GM19455 (cell line): ENCODE measurements at regions not wholly inside any gene's neighbourhood (a gene's known extent, or its start where the extent isn't known, plus 50 kb on each side); places are given as distances from the start of the nearest gene placed in this dataset.
A peak's percentile ranks its signal among the peaks of the same experiment; 100 is the strongest.

Experiments
- ATAC-seq: cut with Tn5 transposase; IDR thresholded peaks from one replicate; pipeline ENCODE4 v1.9.1; 2021; ENCODE audit not compliant: unreplicated experiment

- ATAC-seq = peak; percentile 93
These were observed 82.3 kb upstream of the CD99 start for GRCh38 chrX:2608638-2609430.

DNA sequence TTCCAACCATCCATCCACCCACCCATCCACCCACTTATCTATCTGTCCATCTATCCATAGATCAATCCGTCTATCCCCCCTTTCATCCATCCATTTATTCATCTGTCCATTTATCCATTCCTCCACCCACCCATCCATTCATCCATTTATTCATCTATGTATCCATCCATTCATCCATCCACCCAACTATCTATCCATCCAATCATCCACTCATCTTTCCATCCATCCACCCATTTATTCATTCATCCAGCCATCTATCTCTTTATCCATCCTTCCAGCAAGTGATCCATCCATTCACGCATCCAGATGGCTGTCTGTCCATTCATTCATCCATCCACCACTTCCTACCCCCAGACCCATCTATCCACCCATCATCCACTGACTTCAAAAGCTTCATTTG is 84.0 kb upstream of the CD99 start:
- ATAC-seq = no peak

- no peak for ATAC-seq
These were observed 90.5 kb upstream of the CD99 start for GRCh38 chrX:2600564-2600963.

DNA sequence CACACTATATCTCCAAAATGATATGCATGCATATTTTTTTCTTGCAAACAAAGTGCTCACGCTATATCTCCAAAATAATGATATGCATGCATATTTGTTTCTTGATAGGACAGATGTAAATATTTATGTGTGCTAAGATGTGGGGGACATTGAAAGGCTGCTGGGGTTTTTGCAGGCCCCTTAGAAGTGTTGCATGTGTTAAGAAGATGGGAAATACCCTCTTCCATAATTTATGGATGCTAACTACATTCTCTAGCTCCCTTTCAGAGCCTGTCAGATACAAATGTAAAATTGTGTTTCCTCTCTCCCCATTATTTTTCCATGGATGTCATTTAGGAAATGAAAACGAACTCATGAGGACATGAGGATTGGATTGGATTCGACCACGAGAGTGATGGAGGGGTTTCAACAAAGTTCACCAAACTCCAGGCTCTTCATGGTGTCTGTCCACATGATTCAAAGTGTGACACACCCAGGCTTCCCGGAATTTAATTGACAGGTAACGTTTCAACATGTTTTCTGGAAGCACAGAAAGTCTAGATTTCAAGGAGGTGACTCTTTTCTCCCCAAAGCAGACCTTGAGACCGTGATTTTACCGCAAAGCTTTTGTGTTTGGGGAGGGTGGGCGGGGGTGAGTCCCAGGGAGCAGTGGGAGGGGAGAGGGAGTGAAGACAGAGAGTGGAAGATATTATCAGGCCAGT is 94.4 kb upstream of the CD99 start:
- no peak for ATAC-seq

DNA sequence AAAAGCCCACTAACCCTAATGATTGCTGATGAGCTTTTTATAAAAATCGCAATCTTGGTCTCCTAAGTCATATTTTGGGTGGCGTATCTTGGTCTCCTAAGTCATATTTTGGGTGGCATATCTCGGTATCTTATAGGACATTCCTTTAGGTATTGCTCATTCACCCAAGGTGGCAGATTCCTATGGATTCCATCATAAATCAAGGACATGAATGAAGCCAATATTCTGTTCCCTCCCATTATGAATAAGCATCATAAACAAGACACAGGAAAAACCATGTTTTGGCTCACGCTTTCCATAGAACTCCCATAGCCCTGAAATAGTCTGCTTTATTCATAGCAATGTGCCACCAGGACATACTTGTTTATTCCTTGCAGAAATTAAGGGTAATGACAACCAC is 95.0 kb upstream of the CD99 start:
- ATAC-seq = no peak

DNA sequence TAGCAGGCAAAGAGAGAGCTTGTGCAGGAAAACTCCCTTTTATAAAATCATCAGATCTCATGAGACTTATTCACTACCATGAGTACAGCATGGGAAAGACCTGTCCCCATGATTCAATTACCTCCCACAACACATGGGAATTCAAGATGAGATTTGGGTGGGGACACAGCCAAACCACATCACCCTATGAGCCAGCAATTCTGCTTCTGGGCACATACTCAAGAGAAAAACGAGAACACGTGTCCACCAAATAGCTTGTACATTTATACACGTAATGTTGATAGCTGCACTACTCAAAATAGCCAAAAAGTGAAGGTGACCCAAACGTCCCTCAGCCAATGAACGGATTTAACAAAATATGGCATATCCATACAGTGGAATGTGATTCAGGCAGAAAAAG is 94.5 kb upstream of the DHRSX start:
- no peak for ATAC-seq

DNA sequence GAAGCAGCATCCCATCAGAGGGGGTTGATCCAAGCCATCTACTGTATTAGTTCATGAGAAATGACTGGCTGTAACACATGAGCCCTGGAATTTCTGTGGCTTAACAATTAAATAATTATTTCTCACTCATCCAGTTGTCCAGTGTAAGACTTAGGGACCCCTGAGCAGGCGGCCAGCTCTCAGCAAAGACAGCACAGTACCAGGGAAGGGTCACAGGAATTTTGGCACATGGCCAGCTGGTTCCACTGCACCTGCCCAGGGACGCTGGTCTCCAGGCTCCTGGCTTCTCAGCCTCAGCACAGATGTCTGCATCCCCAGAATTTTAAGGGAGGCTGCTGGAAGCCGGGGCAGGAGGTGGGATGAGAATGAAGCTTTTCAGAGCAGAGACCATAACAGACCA is 93.7 kb upstream of the DHRSX start:
- no peak for ATAC-seq

DNA sequence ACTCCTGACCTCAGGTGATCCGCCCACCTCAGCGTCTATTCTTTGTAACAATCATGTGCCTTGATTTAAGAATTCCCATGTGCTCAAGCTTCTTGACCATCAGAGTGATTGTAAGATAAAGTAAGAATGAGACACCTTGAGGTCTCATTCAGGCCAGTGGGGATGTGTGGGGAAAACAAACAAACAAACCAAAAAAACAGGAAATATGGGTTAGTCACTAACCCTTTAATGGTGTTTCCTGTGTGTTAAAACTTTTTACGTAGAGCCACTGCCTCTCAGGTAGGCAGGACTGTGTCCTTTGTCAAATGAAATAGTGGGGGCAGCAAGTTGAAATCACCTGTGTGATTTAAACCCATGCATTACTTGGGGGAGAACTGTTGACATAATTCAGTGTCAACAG is 91.5 kb upstream of the DHRSX start:
- no peak for ATAC-seq

- no peak for ATAC-seq
These were observed 88.6 kb upstream of the DHRSX start for GRCh38 chrX:2589186-2590020.

DNA sequence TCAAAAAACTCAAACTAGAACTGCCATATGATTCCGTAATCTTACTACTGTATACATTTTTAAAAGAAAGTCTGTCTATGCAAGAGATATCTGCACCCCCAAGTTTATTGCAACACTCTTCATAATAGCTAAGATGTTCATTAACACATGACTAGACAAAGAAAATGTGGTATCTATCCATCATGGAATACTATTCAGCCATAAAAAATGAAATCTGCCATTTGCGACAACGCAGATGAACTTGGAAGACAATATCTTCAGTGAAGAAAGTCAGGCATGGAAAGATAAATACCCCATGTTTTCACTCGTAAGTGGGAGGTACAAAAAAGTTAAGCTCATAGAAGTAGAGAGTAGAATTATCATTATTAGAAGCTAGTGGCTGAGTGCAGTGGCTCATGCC is 87.3 kb upstream of the DHRSX start:
- ATAC-seq = no peak

GRCh38 chrX:2587146-2587545 is 86.4 kb upstream of the DHRSX start:
- no peak for ATAC-seq

DNA sequence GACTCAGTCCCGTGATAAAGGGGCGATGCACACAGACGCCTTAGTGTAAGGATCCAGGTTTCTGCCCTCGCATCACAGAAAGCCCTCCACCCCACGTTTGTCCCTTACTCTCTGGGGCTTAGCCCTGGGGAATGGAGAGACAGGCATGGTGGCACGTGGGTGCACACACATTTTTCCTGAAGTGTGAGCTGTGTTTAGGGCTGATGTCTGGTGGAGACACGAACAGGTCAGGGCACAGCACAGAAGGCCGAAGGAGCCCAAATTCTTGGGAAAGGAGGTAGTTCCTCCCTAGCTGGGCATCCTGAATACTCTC is 84.3 kb upstream of the DHRSX start:
- ATAC-seq = no peak

DNA sequence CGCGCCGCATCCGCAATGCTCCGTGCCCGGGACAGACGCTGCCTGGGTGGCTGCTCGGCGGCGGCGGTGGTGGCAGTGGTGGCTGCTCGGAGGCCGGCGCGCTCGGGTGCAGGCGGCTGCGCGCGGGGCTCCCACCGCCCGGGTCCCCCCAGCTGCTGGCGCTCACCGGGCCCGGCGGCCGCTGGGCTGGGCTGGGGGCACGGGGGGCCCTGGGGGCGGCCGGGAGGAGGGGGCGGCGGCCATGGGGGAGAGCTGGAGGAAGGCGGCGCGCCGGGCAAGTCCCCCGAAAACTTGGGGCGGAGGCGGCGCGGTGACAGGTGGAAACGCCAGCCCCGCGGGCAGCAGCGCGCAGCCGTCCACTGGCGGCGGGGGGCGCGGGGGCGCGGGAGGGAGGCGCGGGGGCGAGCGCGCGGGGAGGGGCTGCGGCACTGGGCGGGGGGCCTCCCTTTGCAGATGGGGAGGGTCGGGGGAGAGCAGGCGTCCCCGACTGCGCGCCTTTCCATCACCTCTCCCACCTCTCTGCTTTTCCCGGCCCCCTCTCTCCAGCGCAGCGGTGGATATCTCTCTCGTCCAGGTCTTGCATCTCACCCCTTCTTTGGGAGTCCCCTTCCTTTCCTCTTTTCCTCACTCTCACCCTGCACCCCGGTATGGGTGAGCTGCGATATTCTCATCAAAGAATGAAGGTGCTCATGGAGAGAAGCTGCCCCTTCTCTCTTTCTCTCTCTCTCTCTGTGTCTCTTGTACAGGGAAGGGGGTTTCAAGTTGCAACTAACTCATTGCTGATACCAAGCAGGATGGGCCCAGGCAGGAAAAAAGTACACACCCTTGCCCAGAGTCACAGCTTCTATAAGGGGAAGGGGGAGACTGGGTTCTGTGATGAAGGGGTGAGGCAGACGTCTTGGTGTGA is 83.7 kb upstream of the DHRSX start:
- no peak for ATAC-seq

DNA sequence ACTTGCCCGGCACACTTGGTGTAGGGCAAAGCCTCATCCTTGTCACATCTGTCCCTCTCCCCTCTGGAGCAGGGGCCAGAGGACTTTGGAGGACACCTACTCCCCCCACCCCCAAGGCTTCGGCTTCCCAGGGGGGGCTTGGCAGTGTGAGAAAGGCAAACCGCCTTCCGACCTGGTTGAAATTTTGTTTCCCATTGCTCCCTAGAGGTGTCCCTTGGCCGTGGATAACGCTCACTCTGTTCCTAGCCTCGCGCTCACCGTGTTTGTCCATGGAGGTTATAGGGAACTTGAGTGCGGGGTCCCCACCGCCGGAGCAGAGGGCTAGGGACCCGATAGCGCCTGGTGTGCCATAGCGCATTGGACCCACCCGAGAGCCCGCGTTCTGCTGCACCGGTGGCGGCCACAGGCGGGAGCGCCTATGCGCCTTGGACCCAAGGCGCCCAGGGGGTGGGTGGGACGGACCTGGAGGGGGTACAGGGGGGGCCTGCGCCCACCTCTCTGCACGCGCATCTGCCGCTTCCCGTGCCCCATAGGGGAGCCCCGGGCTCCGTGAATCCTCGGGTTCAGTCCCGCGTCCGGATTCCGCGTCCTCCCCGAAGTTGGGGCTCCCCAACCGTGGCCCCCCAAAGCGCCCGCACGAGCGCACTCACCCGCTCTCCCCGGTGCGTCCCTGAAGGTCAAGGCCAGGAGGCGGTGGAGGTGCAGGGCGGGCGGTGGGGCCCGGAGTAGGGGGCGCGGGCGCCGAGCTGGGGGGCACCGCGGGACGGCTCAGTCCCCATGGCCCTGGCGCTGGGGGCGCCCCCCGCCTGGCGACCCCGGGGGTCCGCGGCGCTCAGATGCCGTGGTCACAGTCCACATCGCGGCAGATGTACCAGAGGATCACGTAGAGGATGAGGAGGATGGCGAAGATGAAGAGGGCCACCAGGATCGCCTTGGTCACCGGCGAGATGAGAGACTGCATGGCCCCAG is 82.7 kb upstream of the DHRSX start:
- no peak for ATAC-seq

GRCh38 chrX:2582667-2583066 is 81.9 kb upstream of the DHRSX start:
- ATAC-seq = no peak

- no peak for ATAC-seq
These were observed 80.5 kb upstream of the DHRSX start for GRCh38 chrX:2581296-2581695.

- ATAC-seq = no peak
These were observed 78.1 kb upstream of the DHRSX start for GRCh38 chrX:2578864-2579263.

GRCh38 chrX:2577844-2578466 is 77.2 kb upstream of the DHRSX start:
- no peak for ATAC-seq

DNA sequence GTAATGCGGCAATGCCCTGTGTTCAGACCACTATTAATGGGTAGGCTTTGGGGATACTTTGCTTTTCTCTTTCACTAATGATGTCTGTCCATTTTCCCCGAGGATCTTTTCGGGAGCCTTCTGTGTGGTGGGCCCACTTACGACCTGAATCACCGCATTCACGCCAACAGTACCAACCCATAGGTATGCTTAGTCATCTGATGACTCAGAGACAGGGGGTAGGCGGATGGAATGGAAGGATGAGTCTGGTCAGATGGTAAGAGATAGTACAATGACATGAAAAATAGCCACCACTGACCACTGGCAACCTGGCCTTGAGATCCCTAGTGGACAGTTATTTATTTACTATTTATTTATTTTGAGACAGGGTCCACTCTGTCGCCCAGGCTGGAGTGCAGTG is 76.0 kb upstream of the DHRSX start:
- ATAC-seq = no peak
